PC-3 (cell line): ENCODE measurements at regions not wholly inside any gene's neighbourhood (a gene's known extent, or its start where the extent isn't known, plus 50 kb on each side); places are given as distances from the start of the nearest gene placed in this dataset.
A peak's percentile ranks its signal among the peaks of the same experiment; 100 is the strongest.

ENCODE experiments used
- ATAC-seq: fragments of 200-7000 bp; cut with Tn5 transposase; 2 replicates; pipeline ENCODE4 v1.9.1; 2020; ENCODE audit warnings: mild to moderate bottlenecking, moderate library complexity
- BruUV-seq: library from RNA; stranded (reverse); fragments of 400-500 nt; replicated peaks from 2 replicates; lab custom pipeline; 2021; lab: Mats Ljungman, UMichigan
- CTCF ChIA-PET: fragments of 300-600 bp; sonication (Branson Sonifier 250); formaldehyde crosslinking; loops from one replicate; lab custom pipeline; 2022; ENCODE audit warnings: antibody characterized with exemption; lab: Charles Lee
- POLR2A ChIA-PET: fragments of 300-600 bp; sonication (Branson Sonifier 250); formaldehyde crosslinking; loops from one replicate; lab custom pipeline; 2022; ENCODE audit warnings: antibody characterized with exemption; ENCODE audit not compliant: unreplicated experiment; lab: Charles Lee
- DNase-seq: peaks from one replicate; pipeline ENCODE4 v3.0.0-alpha.2; 2015
- H2AFZ ChIP-seq: fragments of 300-600 bp; sonication (generic); 2 replicates; pipeline ENCODE4 v1.6.0; 2016; ENCODE audit warnings: antibody characterized with exemption, low read length
- H3F3A ChIP-seq: fragments of 300-600 bp; sonication (generic); one replicate; pipeline ENCODE4 v1.6.0; 2017; ENCODE audit warnings: antibody characterized with exemption, low read length, control low read depth, mild to moderate bottlenecking; ENCODE audit not compliant: unreplicated experiment
- H3K27ac ChIP-seq: fragments of 300-600 bp; sonication (generic); 2 replicates; pipeline ENCODE4 v1.5.1; 2016; ENCODE audit warnings: mild to moderate bottlenecking, low read length
- H3K27me3 ChIP-seq: fragments of 300-600 bp; sonication (generic); 2 replicates; pipeline ENCODE4 v1.6.1; 2016; ENCODE audit warnings: low read length, mixed read lengths
- H3K36me3 ChIP-seq: fragments of 300-600 bp; sonication (generic); 2 replicates; pipeline ENCODE4 v1.6.1; 2016; ENCODE audit warnings: low read depth, mixed run types, low read length, mixed read lengths
- H3K4me1 ChIP-seq: fragments of 300-600 bp; sonication (generic); 2 replicates; pipeline ENCODE4 v1.5.1; 2016; ENCODE audit warnings: low read length; ENCODE audit not compliant: insufficient read depth
- H3K4me2 ChIP-seq: fragments of 300-600 bp; sonication (generic); 2 replicates; pipeline ENCODE4 v1.6.0; 2016; ENCODE audit warnings: low read length
- H3K4me3 ChIP-seq: fragments of 300-600 bp; sonication (generic); 2 replicates; pipeline ENCODE4 v1.5.1; 2016; ENCODE audit warnings: mild to moderate bottlenecking, low read length, mixed read lengths
- H3K79me2 ChIP-seq: fragments of 300-600 bp; sonication (generic); 2 replicates; pipeline ENCODE4 v1.6.1; 2017; ENCODE audit warnings: low read length, mixed read lengths
- H3K9ac ChIP-seq: fragments of 300-600 bp; sonication (generic); 2 replicates; pipeline ENCODE4 v1.6.0; 2016; ENCODE audit warnings: mild to moderate bottlenecking, low read length
- H3K9me2 ChIP-seq: fragments of 300-600 bp; sonication (generic); replicated peaks from 2 replicates; pipeline ENCODE4 v1.6.1; 2016; ENCODE audit warnings: mixed run types, low read length, mixed read lengths
- H3K9me3 ChIP-seq: fragments of 300-600 bp; sonication (generic); 2 replicates; pipeline ENCODE4 v1.6.1; 2016; ENCODE audit warnings: low read length, mixed read lengths
- H4K20me1 ChIP-seq: fragments of 300-600 bp; sonication (generic); 2 replicates; pipeline ENCODE4 v1.6.1; 2016; ENCODE audit warnings: low read length, mixed read lengths
- EZH2 ChIP-seq: fragments of 300-600 bp; sonication (generic); IDR thresholded peaks from one replicate; pipeline ENCODE4 v1.6.1; 2017; ENCODE audit warnings: antibody characterized with exemption, mild to moderate bottlenecking, low read length; ENCODE audit not compliant: unreplicated experiment
- EZH2phosphoT487 ChIP-seq: fragments of 300-600 bp; sonication (generic); IDR thresholded peaks from 2 replicates; pipeline ENCODE4 v1.6.1; 2018; ENCODE audit warnings: mild to moderate bottlenecking, antibody characterized with exemption, low read length, borderline replicate concordance
- intact Hi-C: fragments of 100-400 bp; cut with micrococcal nuclease; formaldehyde crosslinking; loops from 2 replicates; pipeline ENCODE4 v1.9.0; 2023
- TF ChIP-seq, protein P1 (sequence below): fragments of 300-600 bp; sonication (generic); conservative IDR thresholded peaks from 2 replicates; pipeline ENCODE4 v1.5.1; 2017; ENCODE audit warnings: antibody characterized with exemption, low read depth, mild to moderate bottlenecking, low read length

DNA sequence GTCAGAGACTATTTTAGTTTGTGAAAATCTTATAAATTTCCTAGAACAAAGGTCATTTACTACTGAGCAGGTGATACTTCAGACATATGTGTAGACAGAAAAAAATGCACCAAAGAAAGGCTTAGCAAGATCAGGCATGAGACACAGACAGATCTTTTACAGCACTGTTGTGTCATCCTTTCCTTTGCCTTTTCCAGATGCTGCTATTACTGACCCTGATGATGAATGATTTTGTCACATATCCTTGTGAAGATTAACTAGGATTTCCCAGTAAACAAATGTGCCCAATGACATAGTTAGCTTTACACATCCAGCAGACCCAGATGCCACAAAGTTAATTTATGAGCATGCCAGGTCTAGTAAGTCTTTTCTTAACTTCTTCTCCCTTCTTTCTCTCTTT is 68.2 kb downstream of the DMRTA1 start:
- no peak overlapping the region for H3K9ac ChIP-seq
- no peaks in the 10 kb centered on the region for H3K9me2 ChIP-seq
- no peaks in the 10 kb centered on the region for H3K79me2 ChIP-seq
- no peaks in the 10 kb centered on the region for H3K4me1 ChIP-seq
- DNase-seq (peak; percentile 12), ATAC-seq (no peak; the same call in 1 of the 2 replicates)
- H3K27ac ChIP-seq: no peak overlapping the region
- no peaks in the 10 kb centered on the region for H3K36me3 ChIP-seq
- ChIA-PET POLR2A (no interaction called here), CTCF (no interaction called here)
- no peak overlapping the region for H2AFZ ChIP-seq
- BruUV-seq: no TSS peak
- H4K20me1 ChIP-seq: no peaks in the 10 kb centered on the region
- no peak overlapping the region for H3K4me3 ChIP-seq
- no peaks in the 10 kb centered on the region for H3K9me3 ChIP-seq
- intact Hi-C loops: no loop called here
- TF ChIP-seq, protein P1, sequence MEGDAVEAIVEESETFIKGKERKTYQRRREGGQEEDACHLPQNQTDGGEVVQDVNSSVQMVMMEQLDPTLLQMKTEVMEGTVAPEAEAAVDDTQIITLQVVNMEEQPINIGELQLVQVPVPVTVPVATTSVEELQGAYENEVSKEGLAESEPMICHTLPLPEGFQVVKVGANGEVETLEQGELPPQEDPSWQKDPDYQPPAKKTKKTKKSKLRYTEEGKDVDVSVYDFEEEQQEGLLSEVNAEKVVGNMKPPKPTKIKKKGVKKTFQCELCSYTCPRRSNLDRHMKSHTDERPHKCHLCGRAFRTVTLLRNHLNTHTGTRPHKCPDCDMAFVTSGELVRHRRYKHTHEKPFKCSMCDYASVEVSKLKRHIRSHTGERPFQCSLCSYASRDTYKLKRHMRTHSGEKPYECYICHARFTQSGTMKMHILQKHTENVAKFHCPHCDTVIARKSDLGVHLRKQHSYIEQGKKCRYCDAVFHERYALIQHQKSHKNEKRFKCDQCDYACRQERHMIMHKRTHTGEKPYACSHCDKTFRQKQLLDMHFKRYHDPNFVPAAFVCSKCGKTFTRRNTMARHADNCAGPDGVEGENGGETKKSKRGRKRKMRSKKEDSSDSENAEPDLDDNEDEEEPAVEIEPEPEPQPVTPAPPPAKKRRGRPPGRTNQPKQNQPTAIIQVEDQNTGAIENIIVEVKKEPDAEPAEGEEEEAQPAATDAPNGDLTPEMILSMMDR: no peak
- TF ChIP-seq EZH2phosphoT487: no peak
- no peak for TF ChIP-seq EZH2
- H3F3A ChIP-seq: no peaks in the 10 kb centered on the region
- no peaks in the 10 kb centered on the region for H3K27me3 ChIP-seq
- no peak overlapping the region for H3K4me2 ChIP-seq

DNA sequence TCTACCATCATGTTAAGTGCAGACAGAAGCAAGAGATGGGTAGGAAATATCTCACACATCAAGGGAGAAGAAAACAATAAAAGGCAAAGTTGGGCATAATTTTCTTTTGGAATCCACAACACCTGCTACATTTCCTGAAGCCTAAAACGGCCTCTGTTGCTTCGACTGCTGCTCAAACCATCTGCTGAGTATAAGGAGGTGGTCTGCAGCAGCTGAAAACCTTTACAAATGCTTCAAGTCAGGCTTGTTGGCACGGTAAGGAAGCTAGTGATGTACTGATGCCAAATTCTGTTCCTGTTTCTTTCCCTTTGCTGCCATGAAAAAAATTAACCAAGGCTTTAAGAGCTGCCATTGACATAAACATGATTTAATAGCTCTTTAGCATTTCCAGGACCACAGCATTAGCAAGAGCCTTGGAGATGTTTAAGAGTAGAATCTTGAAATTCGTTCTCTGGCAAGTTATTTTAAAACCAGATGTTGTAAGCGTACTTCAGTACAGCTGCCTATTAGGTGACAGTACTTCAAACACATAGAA is 75.6 kb downstream of the DMRTA1 start:
- ATAC-seq (no peak), DNase-seq (no peak)
- Histone ChIP-seq H3F3A (no peaks in the 10 kb centered on the region), H3K36me3 (no peaks in the 10 kb centered on the region), H3K4me1 (no peaks in the 10 kb centered on the region), H3K9me3 (no peaks in the 10 kb centered on the region), H4K20me1 (no peaks in the 10 kb centered on the region), H3K27ac (no peak overlapping the region), H2AFZ (no peak overlapping the region), H3K4me3 (no peak overlapping the region), H3K79me2 (no peaks in the 10 kb centered on the region), H3K27me3 (no peaks in the 10 kb centered on the region), H3K4me2 (no peak overlapping the region), H3K9ac (no peak overlapping the region), H3K9me2 (no peaks in the 10 kb centered on the region)
- TF ChIP-seq EZH2phosphoT487 (no peak), EZH2 (no peak)
- TF ChIP-seq, protein P1: no peak
- BruUV-seq: no TSS peak
- CTCF ChIA-PET: no interaction called here
- POLR2A ChIA-PET: no interaction called here
- intact Hi-C loops: loop anchor here (10.0 kb wide), 2 partner anchors 973 to 1183 kb away; no protein-coding TSS in a partner anchor

DNA sequence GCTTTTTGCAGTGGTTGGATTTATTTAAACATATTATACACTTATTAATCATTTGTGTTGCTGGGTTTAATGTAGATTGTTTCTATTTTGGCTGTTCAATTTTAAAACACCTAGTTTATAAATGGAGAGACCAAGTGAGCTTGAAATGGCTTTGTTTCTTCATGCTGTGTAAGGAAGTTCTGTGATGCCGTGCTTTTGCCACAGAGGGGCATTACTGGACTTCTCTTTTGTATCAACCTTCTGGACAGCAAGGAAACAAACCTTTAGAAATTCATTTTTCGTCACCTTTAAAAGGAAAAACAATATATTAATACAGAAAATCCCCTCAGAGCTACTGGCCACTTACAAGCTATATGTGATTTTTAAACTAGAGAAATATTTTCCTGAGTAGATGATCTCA is 81.9 kb downstream of the DMRTA1 start:
- POLR2A ChIA-PET: no interaction called here

More for the DNA sequence above, 81.9 kb downstream of the DMRTA1 start:
- Histone ChIP-seq H2AFZ (no peak overlapping the region), H3K4me3 (no peak overlapping the region), H3K4me1 (peaks cover 13% of the 10 kb centered on the region), H3K79me2 (no peaks in the 10 kb centered on the region), H4K20me1 (no peaks in the 10 kb centered on the region), H3K36me3 (no peaks in the 10 kb centered on the region), H3K9ac (no peak overlapping the region), H3K27me3 (no peaks in the 10 kb centered on the region), H3K27ac (no peak overlapping the region), H3K9me3 (no peaks in the 10 kb centered on the region), H3K4me2 (no peak overlapping the region), H3K9me2 (no peaks in the 10 kb centered on the region), H3F3A (no peaks in the 10 kb centered on the region)
- intact Hi-C loops: loop anchor here (1.0 to 10.0 kb wide), 4 partner anchors 561 to 1176 kb away; no protein-coding TSS in a partner anchor
- no TSS peak for BruUV-seq
- TF ChIP-seq EZH2phosphoT487 (no peak), EZH2 (no peak)
- TF ChIP-seq, protein P1: peak; percentile 70
- CTCF ChIA-PET: interaction anchor here (0.5 to 1.0 kb wide), 5 partner anchors 180 to 1174 kb away, joined by 3 to 4 read pairs (median 3); no protein-coding TSS in a partner anchor
- ATAC-seq (no peak), DNase-seq (peak; percentile 53)
